HG03432 (cell line): ENCODE measurements at regions not wholly inside any gene's neighbourhood (a gene's known extent, or its start where the extent isn't known, plus 50 kb on each side); places are given as distances from the start of the nearest gene placed in this dataset.
A peak's percentile ranks its signal among the peaks of the same experiment; 100 is the strongest.

ENCODE experiments used
- ATAC-seq: cut with Tn5 transposase; IDR thresholded peaks from one replicate; pipeline ENCODE4 v1.9.1; 2021; ENCODE audit warnings: mild to moderate bottlenecking, moderate library complexity; ENCODE audit not compliant: unreplicated experiment

DNA sequence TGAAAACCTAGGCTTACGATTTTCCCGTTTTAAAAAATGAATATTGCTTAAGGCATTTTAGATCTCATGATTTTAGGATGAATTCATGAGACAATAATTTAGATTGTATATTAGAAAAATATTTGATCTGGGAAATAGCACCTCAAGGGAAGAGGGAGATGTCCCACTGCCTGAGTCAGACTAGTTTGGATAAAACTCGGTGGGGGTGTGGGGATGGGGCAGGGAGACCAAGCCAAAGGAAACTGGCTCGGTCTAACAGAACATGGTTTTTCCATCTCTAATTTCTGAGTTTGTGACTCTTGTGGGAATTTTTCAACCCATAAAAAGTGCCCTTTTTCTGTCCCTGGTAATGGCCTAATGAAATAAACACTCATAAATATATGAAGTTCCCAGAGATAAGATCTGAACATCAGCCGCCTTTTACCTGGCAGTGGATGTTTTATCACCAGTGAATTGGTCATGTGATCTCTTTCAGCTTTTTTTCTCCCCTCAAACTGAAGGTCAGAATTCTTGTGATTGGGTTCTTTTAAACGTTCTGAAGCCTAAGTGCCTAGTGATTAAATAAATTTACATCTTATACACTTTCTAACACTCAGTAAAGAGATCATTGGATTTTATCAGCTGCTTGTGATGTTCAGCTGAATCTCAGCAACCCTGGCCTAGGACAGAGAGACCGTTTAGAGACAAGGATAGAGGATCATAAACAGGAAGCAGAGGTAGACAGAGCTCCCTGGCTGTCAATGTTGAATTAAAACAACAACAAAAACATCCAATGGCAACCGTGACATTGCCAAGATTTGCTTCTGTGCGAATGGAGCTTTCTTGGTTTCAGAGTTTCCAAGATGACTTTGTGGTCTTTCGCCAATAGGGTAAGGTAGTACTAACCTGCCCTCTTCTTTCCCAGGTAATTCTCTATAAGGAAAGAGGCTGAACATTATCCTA lies 1038.2 kb downstream of the MCTP2 start:
- no peak for ATAC-seq

DNA sequence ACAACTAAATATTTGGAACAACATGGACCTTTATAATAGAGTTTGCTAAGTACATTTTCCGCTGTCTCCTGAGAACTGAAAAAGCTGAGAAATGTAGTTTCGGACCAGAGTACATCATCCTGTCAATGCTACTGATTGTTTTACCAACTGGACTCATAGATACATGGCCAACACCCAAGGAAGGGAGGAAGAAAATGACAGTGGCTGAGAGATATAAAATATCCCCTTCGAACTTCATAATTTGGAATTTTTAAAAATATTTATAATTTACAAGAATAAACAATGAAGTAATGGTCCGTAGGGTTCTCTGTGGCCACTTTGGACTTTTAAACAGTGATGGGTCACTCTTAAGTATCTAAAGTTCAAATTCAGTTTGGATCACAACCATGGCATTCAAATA lies 1042.7 kb downstream of the MCTP2 start:
- no peak for ATAC-seq

DNA sequence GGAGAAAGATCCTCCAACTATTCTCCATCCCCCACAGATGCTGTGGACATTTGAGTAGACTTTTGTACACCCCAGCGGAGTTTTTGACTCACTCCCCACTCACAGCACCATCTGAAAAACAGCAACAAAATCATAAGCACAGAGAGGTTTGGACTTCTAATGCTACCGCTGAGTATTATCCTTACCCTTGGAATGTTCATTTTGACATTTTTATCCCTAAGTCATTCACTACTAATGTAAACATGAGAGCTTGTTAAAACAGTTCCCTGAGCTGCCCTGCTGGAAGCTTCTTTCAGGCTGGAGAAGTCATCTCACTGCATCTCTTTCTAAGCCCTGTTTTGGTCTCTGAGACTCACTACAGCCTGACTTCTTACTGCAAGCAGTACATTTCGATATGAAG lies 1045.9 kb downstream of the MCTP2 start:
- no peak for ATAC-seq

DNA sequence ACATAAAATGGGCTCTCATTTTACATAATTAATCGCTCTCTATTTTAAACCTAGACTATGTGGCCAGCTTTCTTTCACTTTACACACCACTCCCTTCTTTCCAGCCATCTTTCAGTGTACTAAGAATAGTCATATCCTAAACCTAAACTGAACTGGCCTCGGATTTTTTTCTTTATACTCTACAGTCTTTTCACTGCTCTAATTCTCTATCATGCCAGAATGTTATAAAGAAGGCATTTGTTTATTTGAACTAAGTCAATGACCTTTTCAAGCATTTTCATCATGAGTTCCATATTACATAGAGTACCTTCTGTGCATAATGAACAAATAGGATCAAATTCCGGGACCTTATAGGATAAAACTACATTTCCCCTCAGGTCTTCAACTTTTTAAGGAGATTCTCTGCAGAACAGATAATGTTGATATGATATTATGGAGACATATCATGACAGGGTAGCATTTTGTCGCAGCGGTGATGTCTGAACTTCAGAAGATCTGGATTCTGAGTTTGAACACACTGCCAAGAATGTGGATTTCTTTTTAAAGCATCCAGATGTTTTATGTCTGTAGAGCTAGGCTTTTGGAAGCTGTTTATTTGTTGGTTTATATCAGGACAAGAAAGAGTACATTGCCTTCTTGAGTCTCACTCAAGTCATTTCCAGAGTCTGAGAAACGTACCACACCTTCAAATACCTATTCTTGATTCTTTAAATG lies 1047.3 kb downstream of the MCTP2 start:
- ATAC-seq: no peak

DNA sequence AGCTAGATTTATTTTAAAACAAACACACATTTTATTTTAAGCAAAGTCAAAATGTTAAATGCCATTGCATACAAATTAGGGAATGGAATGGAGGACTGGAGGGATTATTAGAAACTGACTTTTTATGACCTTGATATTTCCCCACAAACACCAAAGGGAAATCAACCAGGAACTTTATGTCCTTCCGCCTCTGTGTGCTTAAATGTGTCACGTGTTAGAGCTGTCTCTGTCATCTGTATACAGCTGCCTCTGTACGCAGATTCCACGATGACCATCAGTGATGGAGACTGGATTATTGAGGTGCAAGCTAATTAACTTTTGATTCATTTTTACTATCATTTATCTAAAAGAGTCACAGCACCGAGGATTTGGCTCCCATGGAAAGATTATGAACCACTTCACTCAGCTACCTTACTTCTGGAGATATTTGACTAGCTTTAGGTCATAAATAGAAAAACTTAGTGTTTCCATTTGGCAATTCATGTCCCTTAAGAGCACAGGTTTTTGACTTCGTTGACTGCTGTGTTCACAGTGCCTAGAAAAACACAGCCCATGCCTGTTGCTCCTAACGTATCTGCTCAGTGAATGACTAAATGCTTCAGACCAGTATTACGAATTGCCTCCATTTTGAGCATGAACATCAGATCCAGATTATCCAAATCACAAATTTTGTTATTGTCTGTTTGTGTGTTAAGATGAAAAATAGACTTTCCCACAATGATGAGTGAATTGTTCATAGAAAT lies 1048.1 kb downstream of the MCTP2 start:
- no peak for ATAC-seq

DNA sequence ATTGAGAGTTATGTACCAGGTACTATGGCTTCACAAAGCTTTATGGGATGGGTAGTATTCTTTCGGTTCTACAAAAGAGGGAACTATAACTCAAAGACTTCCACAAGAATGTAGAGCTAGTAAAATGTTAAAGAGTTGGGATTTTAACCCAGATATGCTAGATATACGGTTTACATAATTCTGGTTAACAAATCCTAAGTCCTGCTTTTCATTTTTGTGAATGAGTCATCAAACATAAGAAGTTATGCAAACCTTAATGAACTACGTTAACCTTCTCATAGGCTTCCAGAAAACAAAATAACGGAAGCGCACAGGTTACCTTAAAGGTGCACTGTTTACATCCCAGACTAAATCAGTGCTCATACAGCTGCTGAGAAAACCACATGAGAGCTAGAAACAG lies 1049.3 kb downstream of the MCTP2 start:
- no peak for ATAC-seq

DNA sequence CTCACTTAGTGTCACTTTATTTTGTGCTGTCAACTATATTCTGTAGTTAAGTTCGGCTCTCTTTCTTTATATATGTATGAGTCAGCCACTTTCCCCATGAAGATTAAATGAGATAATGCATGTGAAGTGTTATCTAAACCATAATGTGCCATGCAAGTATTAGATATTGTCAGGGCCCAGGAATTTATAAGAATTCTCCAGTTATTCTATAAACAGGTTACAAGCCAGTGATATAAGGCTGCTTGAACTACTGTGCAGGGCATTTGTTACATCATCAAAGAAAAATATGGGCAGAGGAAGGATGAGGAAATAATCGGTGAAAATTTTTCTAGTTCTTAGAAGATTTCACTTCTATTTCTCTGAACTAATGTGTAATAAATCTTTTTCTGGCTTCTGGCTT lies 1049.0 kb upstream of the NR2F2 start:
- ATAC-seq: no peak

DNA sequence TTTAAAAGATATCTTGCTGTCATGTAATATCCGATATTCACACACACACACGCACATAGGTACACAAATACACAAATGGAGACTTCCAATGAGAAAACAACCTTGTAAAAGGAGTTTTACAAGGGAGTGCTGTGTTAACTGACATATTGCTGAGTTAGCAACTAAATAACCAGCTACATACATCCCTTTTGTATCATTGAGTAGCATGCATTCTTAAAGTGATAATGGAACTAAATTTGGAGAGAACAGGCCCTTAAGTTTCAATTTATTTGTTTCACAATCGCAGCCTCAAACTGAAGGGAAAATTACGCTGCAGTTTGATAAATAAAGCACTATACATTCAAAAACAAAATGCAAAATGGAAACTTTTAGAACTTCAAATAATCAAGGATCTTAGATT lies 1046.0 kb upstream of the NR2F2 start:
- peak; percentile 40 for ATAC-seq

DNA sequence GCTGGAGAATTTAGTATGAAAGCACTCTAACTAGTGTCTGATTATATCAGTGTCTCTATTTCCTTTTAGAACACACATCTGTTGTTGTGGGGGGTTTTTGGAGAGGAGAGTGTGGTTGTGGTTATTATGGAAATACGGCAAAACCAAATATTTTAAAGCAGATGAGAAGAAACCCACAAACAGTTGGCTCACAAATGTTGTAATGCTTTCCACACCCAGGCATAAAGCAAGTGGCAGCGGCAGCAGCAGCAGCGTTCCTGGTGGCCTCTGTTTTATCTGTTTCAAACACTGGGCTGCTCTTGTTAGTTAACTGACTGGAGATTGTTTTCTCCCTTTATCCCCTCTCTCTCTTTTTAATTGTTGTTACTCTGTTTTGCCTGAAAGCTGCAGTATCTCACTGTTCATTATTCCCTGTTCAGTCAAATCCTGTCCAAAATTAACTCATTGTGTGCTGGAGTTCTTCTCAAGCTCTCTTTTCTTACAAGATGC lies 1045.5 kb upstream of the NR2F2 start:
- peak; percentile 66 for ATAC-seq

DNA sequence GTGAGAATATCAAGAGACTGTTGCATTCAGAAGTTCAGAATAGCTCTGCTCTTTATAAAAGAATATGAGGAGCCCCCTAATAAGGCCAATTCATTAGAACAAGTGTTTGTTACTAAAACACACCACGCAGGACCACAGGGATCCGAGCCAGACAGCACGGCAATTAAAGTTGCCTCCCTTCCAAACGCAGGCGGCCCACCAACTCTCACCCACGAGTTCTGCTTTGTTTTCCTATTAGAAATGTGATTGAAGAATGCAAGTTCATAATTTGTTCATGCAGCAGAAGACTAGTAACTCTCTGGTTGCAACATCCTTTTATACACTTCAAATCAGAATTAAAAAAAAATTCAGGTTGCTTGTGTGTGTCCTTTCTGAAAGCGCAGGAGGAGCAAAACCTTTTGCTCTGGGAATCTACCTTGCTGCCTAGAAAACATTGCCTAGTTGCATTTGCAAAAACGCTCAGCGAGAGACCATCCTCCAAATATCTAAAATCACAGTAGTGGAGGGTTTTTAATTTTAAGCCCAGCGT lies 1044.1 kb upstream of the NR2F2 start:
- no peak for ATAC-seq

DNA sequence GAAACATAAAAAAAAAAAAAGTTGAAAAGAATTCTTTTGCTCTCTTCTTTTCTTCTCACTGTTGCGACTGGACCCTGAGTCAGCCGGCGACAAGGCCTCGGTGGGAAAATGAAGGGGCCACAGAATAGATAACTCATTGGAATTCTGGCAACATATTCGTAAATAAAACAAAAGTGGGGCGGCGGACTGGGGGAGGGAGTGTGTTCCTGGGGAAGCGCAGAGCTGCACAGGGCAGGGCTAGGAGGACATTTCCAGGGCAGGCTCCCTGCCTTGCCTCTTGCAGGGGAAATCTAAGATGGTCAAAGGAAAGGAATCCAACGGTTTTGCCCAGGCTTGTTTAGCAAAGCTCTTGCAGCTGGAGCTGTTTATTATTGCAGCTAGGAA lies 1042.8 kb upstream of the NR2F2 start:
- no peak for ATAC-seq

DNA sequence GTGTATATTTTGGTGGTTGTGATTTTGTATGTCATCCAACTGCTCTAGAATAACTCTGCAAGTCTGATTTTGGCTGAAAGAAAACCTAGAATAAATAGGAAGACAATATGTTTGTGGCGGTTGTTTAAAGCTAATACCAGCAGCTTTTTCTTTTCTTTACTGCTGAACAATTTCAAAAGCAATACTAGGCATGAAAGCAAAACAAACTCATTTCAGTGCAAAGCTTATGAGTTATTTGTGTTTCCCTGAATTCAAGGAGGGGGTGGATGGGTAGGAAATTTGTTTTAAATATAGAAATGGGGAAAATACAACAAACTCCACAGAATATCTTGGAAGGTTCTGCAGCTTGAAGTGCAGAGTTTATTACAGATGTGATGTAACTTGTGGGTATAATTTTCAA lies 1041.9 kb upstream of the NR2F2 start:
- ATAC-seq: no peak

DNA sequence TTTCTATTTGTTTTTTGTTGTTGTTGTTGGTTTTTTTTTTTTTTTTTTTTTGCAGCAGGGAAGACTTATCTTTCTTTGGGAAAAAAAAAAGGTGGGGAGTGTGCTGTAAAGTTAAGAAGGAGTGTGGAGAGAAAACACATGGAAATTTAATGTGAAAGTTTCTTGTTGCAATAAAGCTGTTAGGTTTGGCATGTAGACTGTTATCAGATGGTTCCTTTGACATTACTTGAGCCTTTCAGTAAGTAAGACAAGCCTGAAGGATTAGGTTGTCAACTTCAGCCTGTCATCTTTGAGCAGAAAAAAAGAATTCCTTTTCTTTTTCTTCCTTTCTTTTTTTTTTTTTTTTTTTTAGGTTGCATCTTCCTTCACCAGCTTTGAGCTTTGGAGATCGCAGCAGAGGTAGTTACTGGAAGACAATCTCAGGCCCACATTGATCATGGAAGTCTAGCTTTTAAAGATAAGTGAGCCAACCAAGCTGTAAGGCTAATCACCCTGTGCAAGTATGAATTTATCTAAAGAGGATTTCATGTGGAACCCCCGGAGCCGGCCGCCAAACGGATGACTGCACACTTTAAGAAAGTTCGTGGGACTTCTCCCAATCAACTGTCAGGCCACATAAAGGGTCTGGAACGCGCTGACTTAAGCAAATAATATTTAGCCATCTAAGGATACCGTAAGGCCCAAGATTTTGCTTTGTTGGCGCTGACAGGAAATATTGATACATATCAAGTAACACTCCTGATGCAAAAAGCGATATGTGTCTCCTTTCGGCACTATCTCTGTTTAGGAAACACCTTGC lies 1040.1 kb upstream of the NR2F2 start:
- no peak for ATAC-seq

DNA sequence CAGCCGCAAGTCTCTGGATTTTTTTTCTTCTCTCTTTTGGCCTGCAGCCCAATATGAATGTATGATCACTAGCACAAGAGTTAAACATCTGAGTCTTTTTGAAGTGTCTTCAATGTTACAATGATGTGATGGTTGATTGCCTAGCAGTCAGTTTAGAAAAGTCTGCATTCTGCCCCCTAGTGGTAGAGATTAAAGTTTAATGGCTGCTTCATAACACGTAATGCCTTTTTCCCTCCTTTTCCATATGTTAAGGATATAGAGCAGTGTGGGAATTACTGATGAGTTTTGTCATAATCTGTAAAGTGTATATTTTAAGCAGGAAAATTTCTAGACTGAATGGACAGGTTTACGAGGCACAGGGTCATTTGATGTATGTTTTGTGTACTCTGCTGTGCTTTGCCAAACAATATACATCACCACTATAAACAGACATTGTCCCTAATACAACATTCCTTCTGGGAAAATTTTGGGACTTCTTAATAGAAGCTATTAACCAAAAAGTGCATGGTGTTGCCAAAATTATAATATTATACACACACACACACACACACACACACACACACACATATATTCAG lies 1038.5 kb upstream of the NR2F2 start:
- peak; percentile 39 for ATAC-seq

DNA sequence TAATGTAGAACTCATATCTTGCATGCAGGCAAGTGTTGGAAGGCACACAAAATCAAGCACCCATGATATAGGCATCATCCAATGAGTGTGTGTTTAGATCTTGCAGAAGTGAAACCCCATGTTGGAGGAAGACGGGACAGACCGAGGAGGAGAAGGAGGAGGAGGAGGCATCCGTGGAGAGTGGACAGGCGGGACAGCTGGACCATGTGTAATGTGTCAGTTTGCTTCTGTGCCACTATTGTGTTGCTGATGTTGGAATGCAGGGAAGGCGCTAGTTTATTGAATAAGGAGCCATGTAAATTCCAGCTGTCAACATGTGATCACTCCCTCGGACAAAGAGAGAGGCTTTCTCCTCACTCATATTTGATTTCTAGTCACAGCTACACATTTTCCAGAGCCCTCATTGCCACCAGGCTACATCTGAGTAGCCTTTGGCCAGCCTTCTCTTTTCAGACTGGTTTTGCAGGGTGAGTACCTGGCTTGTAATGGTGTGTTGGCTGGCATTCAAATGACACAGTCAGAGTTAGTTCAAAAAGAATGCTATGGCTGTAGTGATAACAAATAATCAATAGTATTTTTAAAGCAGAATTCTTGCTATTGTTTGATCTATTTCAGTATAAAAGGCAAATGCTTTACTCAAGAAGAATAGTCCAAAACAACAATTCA lies 1037.6 kb upstream of the NR2F2 start:
- ATAC-seq: no peak

DNA sequence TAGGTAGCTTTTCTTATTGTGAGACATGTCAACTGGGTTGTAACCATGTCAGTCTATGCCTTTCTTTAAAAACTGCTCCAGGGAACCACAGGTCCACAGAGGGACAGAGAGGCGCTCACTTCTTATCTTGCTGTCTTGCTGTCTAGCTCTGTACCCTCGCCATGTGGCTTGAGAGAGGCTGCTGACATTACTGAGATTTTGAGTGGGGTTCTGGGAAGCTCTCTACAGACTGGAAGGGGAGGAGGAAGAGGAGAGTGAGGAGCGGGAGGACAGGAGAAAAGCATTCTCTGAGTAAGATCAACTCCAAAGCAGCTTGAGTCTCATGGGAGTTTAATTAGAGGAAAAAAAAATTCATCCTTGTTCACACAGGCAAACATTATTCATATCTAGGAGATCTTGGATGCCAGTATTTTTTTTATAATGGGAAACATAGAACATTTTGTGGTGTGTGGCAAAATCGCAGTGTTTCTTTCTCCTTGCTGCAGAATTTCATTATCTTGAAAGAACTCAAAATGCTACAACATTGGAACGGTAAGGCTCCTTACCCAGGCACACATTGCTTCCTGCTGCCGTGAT lies 1037.0 kb upstream of the NR2F2 start:
- no peak for ATAC-seq

DNA sequence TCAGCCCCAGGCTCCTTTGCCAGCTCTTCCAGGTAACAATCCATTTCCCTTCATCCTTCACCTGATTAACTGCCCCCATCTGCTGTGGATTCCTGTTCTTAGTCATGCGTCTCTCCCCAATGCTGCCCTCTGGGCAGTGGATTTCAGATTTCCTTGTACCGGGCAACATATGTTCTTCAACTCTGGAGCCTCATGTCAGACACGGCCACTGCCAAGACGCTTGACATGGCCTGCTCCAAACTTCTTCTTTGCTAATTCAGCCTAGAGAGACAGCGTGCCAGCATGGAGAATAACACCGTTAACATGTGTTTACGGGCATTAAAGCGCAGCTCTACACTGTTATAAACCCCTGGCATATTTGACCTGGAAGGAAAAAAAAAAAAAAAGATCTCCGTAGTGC lies 1035.1 kb upstream of the NR2F2 start:
- ATAC-seq: no peak

DNA sequence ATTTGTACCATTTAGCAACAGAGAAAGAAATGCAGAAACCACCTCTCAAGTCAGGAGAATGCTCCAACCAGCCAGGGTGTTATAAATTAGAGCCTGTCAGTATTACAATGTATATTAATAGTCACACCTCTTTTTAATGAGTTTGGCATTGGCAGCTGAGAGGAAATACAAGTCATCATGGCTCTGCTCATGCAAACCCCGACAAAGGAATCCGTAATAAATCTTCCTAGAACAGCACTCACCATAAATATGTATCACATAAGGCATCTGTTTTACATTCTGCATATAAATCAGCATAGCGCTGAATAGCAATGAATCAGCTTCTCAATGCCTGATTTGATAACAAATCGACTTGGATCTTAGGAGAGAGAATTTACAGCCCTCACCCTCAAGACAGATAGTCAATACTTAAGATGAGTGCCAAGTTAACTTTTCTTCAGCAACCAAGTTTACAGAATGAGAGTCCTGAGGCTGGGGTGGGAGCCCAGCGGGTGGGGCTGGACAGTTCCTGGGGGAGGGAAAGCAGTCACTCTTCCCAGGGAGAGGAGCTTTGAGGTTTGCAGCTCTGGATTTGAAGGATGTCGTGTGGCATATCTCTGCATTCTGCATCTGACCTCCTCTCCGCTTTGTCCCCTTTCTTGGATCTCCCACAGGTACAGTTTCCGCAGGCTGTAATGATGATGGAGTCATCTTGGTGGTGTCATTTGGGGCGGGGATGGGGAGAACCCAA lies 1034.4 kb upstream of the NR2F2 start:
- ATAC-seq: no peak
